GM23338 (cell line): ENCODE measurements at regions not wholly inside any gene's neighbourhood (a gene's known extent, or its start where the extent isn't known, plus 50 kb on each side); places are given as distances from the start of the nearest gene placed in this dataset.

Experiments used
- CREB1 ChIP-seq: fragments of 250-450 bp; sonication (Bioruptor Pico); IDR thresholded peaks from 2 replicates; pipeline ENCODE4 v1.5.0; 2020; ENCODE audit warnings: low read depth, mild to moderate bottlenecking, moderate library complexity
- EZH2 ChIP-seq: fragments of 200-600 bp; sonication (generic); IDR thresholded peaks from one replicate; pipeline ENCODE4 v1.8.0; 2017; ENCODE audit warnings: antibody characterized with exemption, mild to moderate bottlenecking, low read depth; ENCODE audit not compliant: unreplicated experiment
- EZH2phosphoT487 ChIP-seq: fragments of 200-600 bp; sonication (generic); IDR thresholded peaks from one replicate; pipeline ENCODE4 v1.8.1; 2018; ENCODE audit warnings: antibody characterized with exemption; ENCODE audit not compliant: unreplicated experiment
- JUNB ChIP-seq: IDR thresholded peaks from one replicate; pipeline ENCODE4 v1.6.1; 2016; ENCODE audit warnings: antibody characterized with exemption; ENCODE audit not compliant: unreplicated experiment
- NANOG ChIP-seq: IDR thresholded peaks from 2 replicates; pipeline ENCODE4 v1.6.1; 2016; ENCODE audit warnings: antibody characterized with exemption, borderline replicate concordance
- POLR2AphosphoS5 ChIP-seq: IDR thresholded peaks from 2 replicates; pipeline ENCODE4 v1.6.1; 2016; ENCODE audit warnings: antibody characterized with exemption, low read depth
- ZNF114 ChIP-seq: fragments of 250-450 bp; sonication (Bioruptor Pico); IDR thresholded peaks from 2 replicates; pipeline ENCODE4 v1.5.0; 2020; ENCODE audit warnings: mild to moderate bottlenecking, moderate library complexity
- ZNF331 ChIP-seq: fragments of 250-450 bp; sonication (Bioruptor Pico); IDR thresholded peaks from 2 replicates; pipeline ENCODE4 v1.5.0; 2020; ENCODE audit warnings: low read depth, mild to moderate bottlenecking, moderate library complexity
- TF ChIP-seq, protein P1 (sequence below), 2 experiments: fragments of 200-600 bp in 1 of 2; sonication (generic) in 1 of 2; conservative IDR thresholded peaks; 2 replicates each; pipeline versions ENCODE4 v1.5.1 to v1.6.1; 2016 to 2017; ENCODE audit warnings: antibody characterized with exemption in 2 of 2, low read depth in 2 of 2, mild to moderate bottlenecking in 2 of 2, moderate library complexity in 1 of 2
- TF ChIP-seq, protein P2 (sequence below): IDR thresholded peaks from one replicate; pipeline ENCODE4 v1.6.1; 2018; ENCODE audit warnings: antibody characterized with exemption; ENCODE audit not compliant: unreplicated experiment
- TF ChIP-seq, protein P3 (sequence below): IDR thresholded peaks from 2 replicates; pipeline ENCODE4 v1.6.1; 2016; ENCODE audit warnings: antibody characterized with exemption
- TF ChIP-seq, protein P4 (sequence below): fragments of 250-450 bp; sonication (Bioruptor Pico); IDR thresholded peaks from 2 replicates; pipeline ENCODE4 v1.5.0; 2020; ENCODE audit warnings: mild to moderate bottlenecking, moderate library complexity

DNA sequence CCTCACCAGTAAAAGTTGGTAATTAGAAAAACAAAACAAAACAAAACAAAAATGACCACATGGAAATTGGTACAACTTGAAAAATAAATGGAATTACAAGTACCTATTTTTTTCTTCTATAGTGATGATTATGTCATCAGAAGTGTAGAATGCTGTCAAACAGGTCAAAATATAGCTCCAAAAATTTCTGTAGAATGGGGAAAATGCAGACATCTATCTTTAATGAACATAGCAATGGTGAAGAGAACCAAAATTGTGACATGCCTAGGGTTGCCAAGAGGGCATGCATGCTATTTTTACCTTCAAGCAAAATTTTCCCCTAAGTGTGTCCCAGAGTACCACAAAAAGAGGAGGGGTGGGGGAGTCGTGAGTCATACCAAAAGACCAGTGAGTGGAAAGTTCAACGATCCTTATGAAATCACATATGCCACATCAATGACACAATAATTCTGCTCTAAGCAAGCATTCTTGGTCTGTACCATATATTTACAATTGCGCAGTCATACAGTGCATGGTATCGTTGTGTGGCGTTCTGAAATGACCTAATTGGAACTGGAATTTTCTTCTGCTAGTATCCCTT, 1436.4 kb downstream of the SUCLG1 start:
- TF ChIP-seq, protein P1, sequence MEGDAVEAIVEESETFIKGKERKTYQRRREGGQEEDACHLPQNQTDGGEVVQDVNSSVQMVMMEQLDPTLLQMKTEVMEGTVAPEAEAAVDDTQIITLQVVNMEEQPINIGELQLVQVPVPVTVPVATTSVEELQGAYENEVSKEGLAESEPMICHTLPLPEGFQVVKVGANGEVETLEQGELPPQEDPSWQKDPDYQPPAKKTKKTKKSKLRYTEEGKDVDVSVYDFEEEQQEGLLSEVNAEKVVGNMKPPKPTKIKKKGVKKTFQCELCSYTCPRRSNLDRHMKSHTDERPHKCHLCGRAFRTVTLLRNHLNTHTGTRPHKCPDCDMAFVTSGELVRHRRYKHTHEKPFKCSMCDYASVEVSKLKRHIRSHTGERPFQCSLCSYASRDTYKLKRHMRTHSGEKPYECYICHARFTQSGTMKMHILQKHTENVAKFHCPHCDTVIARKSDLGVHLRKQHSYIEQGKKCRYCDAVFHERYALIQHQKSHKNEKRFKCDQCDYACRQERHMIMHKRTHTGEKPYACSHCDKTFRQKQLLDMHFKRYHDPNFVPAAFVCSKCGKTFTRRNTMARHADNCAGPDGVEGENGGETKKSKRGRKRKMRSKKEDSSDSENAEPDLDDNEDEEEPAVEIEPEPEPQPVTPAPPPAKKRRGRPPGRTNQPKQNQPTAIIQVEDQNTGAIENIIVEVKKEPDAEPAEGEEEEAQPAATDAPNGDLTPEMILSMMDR (conservative IDR thresholded peaks at IDR 0.05; ENCODE audit: low read depth in 2 of 2) = no peak
- TF ChIP-seq, protein P2, sequence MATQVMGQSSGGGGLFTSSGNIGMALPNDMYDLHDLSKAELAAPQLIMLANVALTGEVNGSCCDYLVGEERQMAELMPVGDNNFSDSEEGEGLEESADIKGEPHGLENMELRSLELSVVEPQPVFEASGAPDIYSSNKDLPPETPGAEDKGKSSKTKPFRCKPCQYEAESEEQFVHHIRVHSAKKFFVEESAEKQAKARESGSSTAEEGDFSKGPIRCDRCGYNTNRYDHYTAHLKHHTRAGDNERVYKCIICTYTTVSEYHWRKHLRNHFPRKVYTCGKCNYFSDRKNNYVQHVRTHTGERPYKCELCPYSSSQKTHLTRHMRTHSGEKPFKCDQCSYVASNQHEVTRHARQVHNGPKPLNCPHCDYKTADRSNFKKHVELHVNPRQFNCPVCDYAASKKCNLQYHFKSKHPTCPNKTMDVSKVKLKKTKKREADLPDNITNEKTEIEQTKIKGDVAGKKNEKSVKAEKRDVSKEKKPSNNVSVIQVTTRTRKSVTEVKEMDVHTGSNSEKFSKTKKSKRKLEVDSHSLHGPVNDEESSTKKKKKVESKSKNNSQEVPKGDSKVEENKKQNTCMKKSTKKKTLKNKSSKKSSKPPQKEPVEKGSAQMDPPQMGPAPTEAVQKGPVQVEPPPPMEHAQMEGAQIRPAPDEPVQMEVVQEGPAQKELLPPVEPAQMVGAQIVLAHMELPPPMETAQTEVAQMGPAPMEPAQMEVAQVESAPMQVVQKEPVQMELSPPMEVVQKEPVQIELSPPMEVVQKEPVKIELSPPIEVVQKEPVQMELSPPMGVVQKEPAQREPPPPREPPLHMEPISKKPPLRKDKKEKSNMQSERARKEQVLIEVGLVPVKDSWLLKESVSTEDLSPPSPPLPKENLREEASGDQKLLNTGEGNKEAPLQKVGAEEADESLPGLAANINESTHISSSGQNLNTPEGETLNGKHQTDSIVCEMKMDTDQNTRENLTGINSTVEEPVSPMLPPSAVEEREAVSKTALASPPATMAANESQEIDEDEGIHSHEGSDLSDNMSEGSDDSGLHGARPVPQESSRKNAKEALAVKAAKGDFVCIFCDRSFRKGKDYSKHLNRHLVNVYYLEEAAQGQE = no peak
- TF ChIP-seq EZH2 (no peak), EZH2phosphoT487 (no peak), POLR2AphosphoS5 (no peak), CREB1 (no peak), JUNB (no peak), ZNF114 (CRISPR knock-in tag) (no peak), ZNF331 (CRISPR knock-in tag) (no peak), NANOG (no peak)
- TF ChIP-seq, protein P3, sequence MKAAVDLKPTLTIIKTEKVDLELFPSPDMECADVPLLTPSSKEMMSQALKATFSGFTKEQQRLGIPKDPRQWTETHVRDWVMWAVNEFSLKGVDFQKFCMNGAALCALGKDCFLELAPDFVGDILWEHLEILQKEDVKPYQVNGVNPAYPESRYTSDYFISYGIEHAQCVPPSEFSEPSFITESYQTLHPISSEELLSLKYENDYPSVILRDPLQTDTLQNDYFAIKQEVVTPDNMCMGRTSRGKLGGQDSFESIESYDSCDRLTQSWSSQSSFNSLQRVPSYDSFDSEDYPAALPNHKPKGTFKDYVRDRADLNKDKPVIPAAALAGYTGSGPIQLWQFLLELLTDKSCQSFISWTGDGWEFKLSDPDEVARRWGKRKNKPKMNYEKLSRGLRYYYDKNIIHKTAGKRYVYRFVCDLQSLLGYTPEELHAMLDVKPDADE = no peak
- TF ChIP-seq, protein P4, sequence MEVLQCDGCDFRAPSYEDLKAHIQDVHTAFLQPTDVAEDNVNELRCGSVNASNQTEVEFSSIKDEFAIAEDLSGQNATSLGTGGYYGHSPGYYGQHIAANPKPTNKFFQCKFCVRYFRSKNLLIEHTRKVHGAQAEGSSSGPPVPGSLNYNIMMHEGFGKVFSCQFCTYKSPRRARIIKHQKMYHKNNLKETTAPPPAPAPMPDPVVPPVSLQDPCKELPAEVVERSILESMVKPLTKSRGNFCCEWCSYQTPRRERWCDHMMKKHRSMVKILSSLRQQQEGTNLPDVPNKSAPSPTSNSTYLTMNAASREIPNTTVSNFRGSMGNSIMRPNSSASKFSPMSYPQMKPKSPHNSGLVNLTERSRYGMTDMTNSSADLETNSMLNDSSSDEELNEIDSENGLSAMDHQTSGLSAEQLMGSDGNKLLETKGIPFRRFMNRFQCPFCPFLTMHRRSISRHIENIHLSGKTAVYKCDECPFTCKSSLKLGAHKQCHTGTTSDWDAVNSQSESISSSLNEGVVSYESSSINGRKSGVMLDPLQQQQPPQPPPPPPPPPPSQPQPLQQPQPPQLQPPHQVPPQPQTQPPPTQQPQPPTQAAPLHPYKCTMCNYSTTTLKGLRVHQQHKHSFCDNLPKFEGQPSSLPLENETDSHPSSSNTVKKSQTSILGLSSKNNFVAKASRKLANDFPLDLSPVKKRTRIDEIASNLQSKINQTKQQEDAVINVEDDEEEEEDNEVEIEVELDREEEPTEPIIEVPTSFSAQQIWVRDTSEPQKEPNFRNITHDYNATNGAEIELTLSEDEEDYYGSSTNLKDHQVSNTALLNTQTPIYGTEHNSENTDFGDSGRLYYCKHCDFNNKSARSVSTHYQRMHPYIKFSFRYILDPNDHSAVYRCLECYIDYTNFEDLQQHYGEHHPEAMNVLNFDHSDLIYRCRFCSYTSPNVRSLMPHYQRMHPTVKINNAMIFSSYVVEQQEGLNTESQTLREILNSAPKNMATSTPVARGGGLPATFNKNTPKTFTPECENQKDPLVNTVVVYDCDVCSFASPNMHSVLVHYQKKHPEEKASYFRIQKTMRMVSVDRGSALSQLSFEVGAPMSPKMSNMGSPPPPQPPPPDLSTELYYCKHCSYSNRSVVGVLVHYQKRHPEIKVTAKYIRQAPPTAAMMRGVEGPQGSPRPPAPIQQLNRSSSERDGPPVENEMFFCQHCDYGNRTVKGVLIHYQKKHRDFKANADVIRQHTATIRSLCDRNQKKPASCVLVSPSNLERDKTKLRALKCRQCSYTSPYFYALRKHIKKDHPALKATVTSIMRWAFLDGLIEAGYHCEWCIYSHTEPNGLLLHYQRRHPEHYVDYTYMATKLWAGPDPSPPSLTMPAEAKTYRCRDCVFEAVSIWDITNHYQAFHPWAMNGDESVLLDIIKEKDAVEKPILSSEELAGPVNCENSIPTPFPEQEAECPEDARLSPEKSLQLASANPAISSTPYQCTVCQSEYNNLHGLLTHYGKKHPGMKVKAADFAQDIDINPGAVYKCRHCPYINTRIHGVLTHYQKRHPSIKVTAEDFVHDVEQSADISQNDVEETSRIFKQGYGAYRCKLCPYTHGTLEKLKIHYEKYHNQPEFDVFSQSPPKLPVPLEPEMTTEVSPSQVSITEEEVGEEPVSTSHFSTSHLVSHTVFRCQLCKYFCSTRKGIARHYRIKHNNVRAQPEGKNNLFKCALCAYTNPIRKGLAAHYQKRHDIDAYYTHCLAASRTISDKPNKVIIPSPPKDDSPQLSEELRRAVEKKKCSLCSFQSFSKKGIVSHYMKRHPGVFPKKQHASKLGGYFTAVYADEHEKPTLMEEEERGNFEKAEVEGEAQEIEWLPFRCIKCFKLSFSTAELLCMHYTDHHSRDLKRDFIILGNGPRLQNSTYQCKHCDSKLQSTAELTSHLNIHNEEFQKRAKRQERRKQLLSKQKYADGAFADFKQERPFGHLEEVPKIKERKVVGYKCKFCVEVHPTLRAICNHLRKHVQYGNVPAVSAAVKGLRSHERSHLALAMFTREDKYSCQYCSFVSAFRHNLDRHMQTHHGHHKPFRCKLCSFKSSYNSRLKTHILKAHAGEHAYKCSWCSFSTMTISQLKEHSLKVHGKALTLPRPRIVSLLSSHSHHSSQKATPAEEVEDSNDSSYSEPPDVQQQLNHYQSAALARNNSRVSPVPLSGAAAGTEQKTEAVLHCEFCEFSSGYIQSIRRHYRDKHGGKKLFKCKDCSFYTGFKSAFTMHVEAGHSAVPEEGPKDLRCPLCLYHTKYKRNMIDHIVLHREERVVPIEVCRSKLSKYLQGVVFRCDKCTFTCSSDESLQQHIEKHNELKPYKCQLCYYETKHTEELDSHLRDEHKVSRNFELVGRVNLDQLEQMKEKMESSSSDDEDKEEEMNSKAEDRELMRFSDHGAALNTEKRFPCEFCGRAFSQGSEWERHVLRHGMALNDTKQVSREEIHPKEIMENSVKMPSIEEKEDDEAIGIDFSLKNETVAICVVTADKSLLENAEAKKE (CRISPR knock-in tag) = no peak
